ENCODE measurements at regions not wholly inside any gene's neighbourhood (a gene's known extent, or its start where the extent isn't known, plus 50 kb on each side); places are given as distances from the start of the nearest gene placed in this dataset.
"Not testable (repeated sequence)": the region's sequence is repeated elsewhere in the genome, so short reads cannot be mapped to it uniquely, and the experiment has no call there.

DNA sequence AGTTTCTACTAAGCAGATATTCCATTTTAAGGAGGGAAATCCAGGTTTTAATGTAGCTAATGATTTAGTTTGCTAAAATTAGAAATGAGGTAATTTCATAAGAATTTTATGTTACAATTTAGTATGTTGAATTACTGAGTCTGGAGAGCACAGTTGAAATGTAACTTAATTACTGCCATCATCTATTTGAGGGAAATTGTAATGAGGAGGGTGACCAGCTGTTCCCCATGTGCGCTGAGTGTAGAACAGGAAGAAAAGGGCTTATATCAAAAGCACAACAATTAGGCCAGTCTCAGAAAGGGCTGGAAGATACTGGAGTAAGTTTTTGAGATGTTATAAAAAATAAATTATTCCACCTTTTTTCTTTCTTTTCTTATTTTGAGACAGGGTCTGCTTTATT, 735.1 kb upstream of the GOT2 start:
- TF ChIP-seq POLR2A (IDR thresholded peaks at IDR 0.05) (no peak), POLR2AphosphoS5 (IDR thresholded peaks at IDR 0.05) (no peak), EP300 (IDR thresholded peaks at IDR 0.05) (no peak)
- TF ChIP-seq, protein P1, sequence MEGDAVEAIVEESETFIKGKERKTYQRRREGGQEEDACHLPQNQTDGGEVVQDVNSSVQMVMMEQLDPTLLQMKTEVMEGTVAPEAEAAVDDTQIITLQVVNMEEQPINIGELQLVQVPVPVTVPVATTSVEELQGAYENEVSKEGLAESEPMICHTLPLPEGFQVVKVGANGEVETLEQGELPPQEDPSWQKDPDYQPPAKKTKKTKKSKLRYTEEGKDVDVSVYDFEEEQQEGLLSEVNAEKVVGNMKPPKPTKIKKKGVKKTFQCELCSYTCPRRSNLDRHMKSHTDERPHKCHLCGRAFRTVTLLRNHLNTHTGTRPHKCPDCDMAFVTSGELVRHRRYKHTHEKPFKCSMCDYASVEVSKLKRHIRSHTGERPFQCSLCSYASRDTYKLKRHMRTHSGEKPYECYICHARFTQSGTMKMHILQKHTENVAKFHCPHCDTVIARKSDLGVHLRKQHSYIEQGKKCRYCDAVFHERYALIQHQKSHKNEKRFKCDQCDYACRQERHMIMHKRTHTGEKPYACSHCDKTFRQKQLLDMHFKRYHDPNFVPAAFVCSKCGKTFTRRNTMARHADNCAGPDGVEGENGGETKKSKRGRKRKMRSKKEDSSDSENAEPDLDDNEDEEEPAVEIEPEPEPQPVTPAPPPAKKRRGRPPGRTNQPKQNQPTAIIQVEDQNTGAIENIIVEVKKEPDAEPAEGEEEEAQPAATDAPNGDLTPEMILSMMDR (IDR thresholded peaks at IDR 0.05), result no peak

DNA sequence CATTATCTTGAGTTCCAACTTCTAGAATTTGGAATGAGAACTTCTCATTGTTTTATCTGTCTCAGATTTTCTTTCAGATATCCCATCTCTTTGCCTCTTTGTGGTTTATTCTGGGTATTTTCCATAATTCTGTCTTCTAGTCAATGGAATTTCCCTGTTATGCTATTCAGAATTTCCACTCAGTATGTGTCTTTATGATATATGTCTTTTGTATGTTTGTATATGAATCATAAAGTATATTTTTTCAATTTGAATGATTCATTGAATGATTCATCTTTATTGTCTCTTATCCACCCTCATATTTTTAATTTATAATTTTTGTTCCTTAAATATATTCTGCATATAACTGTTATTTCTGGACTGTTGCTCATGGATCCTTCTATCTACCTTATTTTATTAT, 729.7 kb upstream of the GOT2 start:
- no peaks in the 10 kb centered on the region for H3K36me3 ChIP-seq
- no peak overlapping the region for H3K4me3 ChIP-seq
- H3K9me3 ChIP-seq, result no peaks in the 10 kb centered on the region
- no peaks in the 10 kb centered on the region for H3K27me3 ChIP-seq
- H3K4me1 ChIP-seq, result no peaks in the 10 kb centered on the region
- DNase-seq, result no peak
- intact Hi-C loops (cut with DNase I; ENCODE audit: low total_unique reads), result no loop called here
- TF ChIP-seq POLR2A (IDR thresholded peaks at IDR 0.05), result no peak
- no peak for TF ChIP-seq EP300 (IDR thresholded peaks at IDR 0.05)
- TF ChIP-seq POLR2AphosphoS5 (IDR thresholded peaks at IDR 0.05), result no peak
- TF ChIP-seq, protein P1 (IDR thresholded peaks at IDR 0.05), result no peak
- no peak overlapping the region for H3K27ac ChIP-seq

More for the DNA sequence above, 735.1 kb upstream of the GOT2 start:
- H3K27ac ChIP-seq, result no peak overlapping the region
- H3K27me3 ChIP-seq, result no peaks in the 10 kb centered on the region
- DNase-seq, result peak in 1 of 2 donors; percentile 16
- 86 to 96% (median 91%) methylated on average over 1 of the region's 1 CpG for WGBS, 5 donors
- H3K4me1 ChIP-seq, result no peaks in the 10 kb centered on the region
- H3K36me3 ChIP-seq, result no peaks in the 10 kb centered on the region
- intact Hi-C loops (cut with DNase I; ENCODE audit: low total_unique reads), result no loop called here
- H3K4me3 ChIP-seq, result no peak overlapping the region
- H3K9me3 ChIP-seq, result peaks cover 0 to 9% (median 0%) of the 10 kb centered on the region in 4 donors

DNA sequence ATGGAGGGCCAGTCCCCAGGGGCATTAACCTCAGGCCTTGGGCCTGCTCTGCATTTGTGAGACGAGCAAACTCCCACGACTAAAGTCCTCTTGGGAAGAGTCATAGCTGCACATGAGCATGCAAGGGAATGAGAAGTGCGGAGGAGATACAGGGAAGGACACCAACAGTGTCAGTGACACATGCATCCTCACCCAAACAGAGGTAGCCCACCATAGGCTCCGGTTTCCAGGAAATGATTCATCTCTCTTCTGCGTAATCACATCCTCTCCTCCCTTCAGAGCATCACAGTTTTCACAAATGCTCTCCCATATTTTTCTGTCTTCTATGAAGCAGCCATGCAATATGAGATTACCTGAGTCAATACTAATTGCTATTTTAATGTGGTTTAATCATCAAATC, 725.7 kb upstream of the GOT2 start:
- TF ChIP-seq EP300 (IDR thresholded peaks at IDR 0.05) (no peak), POLR2AphosphoS5 (IDR thresholded peaks at IDR 0.05) (no peak), POLR2A (IDR thresholded peaks at IDR 0.05) (no peak)
- TF ChIP-seq, protein P1 (IDR thresholded peaks at IDR 0.05), result no peak
- H3K36me3 ChIP-seq, result no peaks in the 10 kb centered on the region
- no peaks in the 10 kb centered on the region for H3K4me1 ChIP-seq
- no peaks in the 10 kb centered on the region for H3K27me3 ChIP-seq
- no peak for DNase-seq
- 88 to 93% (median 91%) methylated on average over 5 of the region's 5 CpGs for WGBS, 5 donors
- intact Hi-C loops (cut with DNase I; ENCODE audit: low total_unique reads), result no loop called here
- H3K4me3 ChIP-seq, result no peak overlapping the region
- H3K9me3 ChIP-seq, result no peaks in the 10 kb centered on the region
- no peak overlapping the region for H3K27ac ChIP-seq

DNA sequence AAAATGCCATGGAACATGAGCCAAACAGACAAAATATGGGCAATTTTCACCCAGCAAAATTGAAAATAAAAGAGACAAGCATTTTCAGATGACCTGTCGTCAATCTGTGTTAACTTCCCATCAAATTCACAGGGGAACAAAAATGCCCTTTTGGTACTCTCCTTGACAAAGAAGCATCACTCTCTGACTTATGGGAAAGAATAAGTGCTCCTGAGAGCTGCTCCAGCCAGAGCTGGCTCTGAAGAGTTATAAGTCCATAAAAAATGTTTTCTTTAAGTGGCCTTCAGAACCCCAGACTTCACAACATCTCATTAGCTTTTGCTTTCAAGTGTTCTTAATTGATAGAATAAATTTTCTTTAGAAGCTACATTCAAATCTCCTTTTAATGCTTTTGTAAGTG, 721.4 kb upstream of the GOT2 start:
- DNase-seq, result no peak
- no peaks in the 10 kb centered on the region for H3K36me3 ChIP-seq
- intact Hi-C loops (cut with DNase I; ENCODE audit: low total_unique reads), result no loop called here
- no peaks in the 10 kb centered on the region for H3K27me3 ChIP-seq
- H3K4me1 ChIP-seq, result no peaks in the 10 kb centered on the region
- no peak overlapping the region for H3K27ac ChIP-seq
- WGBS, 5 donors, result 81 to 91% (median 85%) methylated on average over 1 of the region's 1 CpG
- no peak overlapping the region for H3K4me3 ChIP-seq
- no peak for TF ChIP-seq EP300 (IDR thresholded peaks at IDR 0.05)
- no peak for TF ChIP-seq POLR2AphosphoS5 (IDR thresholded peaks at IDR 0.05)
- TF ChIP-seq, protein P1 (IDR thresholded peaks at IDR 0.05), result no peak
- TF ChIP-seq POLR2A (IDR thresholded peaks at IDR 0.05), result no peak
- H3K9me3 ChIP-seq, result peaks cover 0 to 11% (median 0%) of the 10 kb centered on the region in 4 donors

DNA sequence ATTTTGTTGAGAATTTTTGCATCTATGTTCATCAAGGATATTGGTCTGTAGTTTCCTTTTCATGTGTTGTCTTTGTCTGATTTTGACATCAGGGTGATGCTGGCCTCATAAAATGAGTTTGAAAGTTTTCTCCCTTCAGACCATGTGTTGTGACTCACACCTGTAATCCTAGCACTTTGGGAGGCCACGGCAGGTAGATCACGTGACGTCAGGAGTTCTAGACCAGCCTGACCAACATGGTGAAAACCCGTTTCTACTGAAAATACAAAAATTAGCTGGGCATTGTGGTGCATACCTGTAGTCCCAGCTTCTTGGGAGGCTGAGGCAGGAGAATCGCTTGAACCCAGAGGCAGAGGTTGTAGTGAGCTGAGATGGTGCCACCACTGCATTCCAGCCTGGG, 716.4 kb upstream of the GOT2 start:
- whole genome bisulfite sequencing, 5 donors, result 91 to 96% (median 93%) methylated on average over 5 of the region's 5 CpGs
- H3K27me3 ChIP-seq; H3K4me1 ChIP-seq; H3K4me3 ChIP-seq; H3K27ac ChIP-seq; H3K36me3 ChIP-seq; DNase-seq; intact Hi-C loops (cut with DNase I; ENCODE audit: low total_unique reads): not testable (repeated sequence)
- H3K9me3 ChIP-seq, result peaks cover 0 to 11% (median 0%) of the 10 kb centered on the region in 4 donors

Data from stomach (tissue), 8 donors.